MCF 10A (cell line): ENCODE measurements at regions not wholly inside any gene's neighbourhood (a gene's known extent, or its start where the extent isn't known, plus 50 kb on each side); places are given as distances from the start of the nearest gene placed in this dataset.

Source experiments
- BruUV-seq: library from RNA; stranded (reverse); fragments of 400-500 nt; replicated peaks from 2 replicates; lab custom pipeline; 2021; lab: Mats Ljungman, UMichigan
- CTCF ChIA-PET: fragments of 300-600 bp; sonication (Branson Sonifier 250); formaldehyde crosslinking; extraction: SDS; loops from one replicate; lab custom pipeline; 2021; ENCODE audit warnings: antibody characterized with exemption, inconsistent platforms; lab: Yijun Ruan, JAX
- POLR2A ChIA-PET: fragments of 300-600, 350-650 bp; sonication (Branson Sonifier 250); formaldehyde crosslinking; extraction: SDS; loops from one replicate; lab custom pipeline; 2020; ENCODE audit warnings: antibody characterized with exemption, inconsistent platforms; lab: Yijun Ruan, JAX
- DNase-seq: peaks from one replicate; pipeline ENCODE4 v3.0.0-alpha.2; 2018; ENCODE audit not compliant: unreplicated experiment
- H3K27ac Mint-ChIP-seq: one replicate; pipeline ENCODE4 v1.8.0; 2022; ENCODE audit warnings: mild to moderate bottlenecking, low read depth, mixed read lengths; ENCODE audit not compliant: unreplicated experiment
- H3K27me3 Mint-ChIP-seq: one replicate; pipeline ENCODE4 v1.8.0; 2022; ENCODE audit warnings: mixed read lengths; ENCODE audit not compliant: insufficient read depth, unreplicated experiment
- H3K36me3 Mint-ChIP-seq: one replicate; pipeline ENCODE4 v1.8.0; 2022; ENCODE audit warnings: mild to moderate bottlenecking, moderate library complexity, mixed read lengths; ENCODE audit not compliant: insufficient read depth, unreplicated experiment
- H3K4me1 Mint-ChIP-seq: one replicate; pipeline ENCODE4 v1.8.0; 2022; ENCODE audit warnings: mixed read lengths; ENCODE audit not compliant: insufficient read depth, unreplicated experiment
- H3K4me3 Mint-ChIP-seq: one replicate; pipeline ENCODE4 v1.8.0; 2022; ENCODE audit warnings: mild to moderate bottlenecking, moderate library complexity, mixed read lengths; ENCODE audit not compliant: unreplicated experiment
- H3K9me3 Mint-ChIP-seq: one replicate; pipeline ENCODE4 v1.8.0; 2022; ENCODE audit warnings: mixed read lengths; ENCODE audit not compliant: unreplicated experiment
- CTCF ChIP-seq: fragments of 200-600 bp; IDR thresholded peaks from one replicate; pipeline ENCODE4 v1.8.0; 2022; ENCODE audit warnings: antibody characterized with exemption, mild to moderate bottlenecking; ENCODE audit not compliant: unreplicated experiment
- intact Hi-C: fragments of 100-400 bp; cut with micrococcal nuclease; formaldehyde crosslinking; loops from 2 replicates; pipeline ENCODE4 v1.14.1; 2022

- intact Hi-C loops = no loop called here
- no TSS peak for BruUV-seq
Measured at GRCh38 chr5:35374584-35374983, 144.3 kb upstream of the PRLR start.

GRCh38 chr5:35373249-35373648, 143.0 kb upstream of the PRLR start:
- CTCF ChIA-PET = interaction anchor here (1.0 kb wide), 1 partner anchor 7 kb away, joined by 4 read pairs; no protein-coding TSS in a partner anchor
- intact Hi-C loops = no loop called here

More at GRCh38 chr5:35374584-35374983, 144.3 kb upstream of the PRLR start:
- Mint-ChIP-seq H3K4me1 (no peaks in the 10 kb centered on the region), H3K27ac (no peak overlapping the region), H3K9me3 (no peaks in the 10 kb centered on the region), H3K27me3 (no peaks in the 10 kb centered on the region), H3K36me3 (no peaks in the 10 kb centered on the region), H3K4me3 (no peak overlapping the region)
- TF ChIP-seq CTCF = no peak
- no peak for DNase-seq
- ChIA-PET CTCF (interaction anchor here (0.6 to 1.0 kb wide), 4 partner anchors 9 to 873 kb away, joined by 3 to 4 read pairs (median 4); no protein-coding TSS in a partner anchor), POLR2A (no interaction called here)

GRCh38 chr5:35372482-35372881, 142.2 kb upstream of the PRLR start:
- DNase-seq = no peak
- intact Hi-C loops = no loop called here
- CTCF ChIA-PET = interaction anchor here (0.7 kb wide), 3 partner anchors 283 to 595 kb away, joined by 3 read pairs; no protein-coding TSS in a partner anchor
- TF ChIP-seq CTCF = no peak
- no peaks in the 10 kb centered on the region for H3K27me3 Mint-ChIP-seq
- no peak overlapping the region for H3K4me3 Mint-ChIP-seq
- H3K27ac Mint-ChIP-seq = no peak overlapping the region
- no peaks in the 10 kb centered on the region for H3K36me3 Mint-ChIP-seq
- POLR2A ChIA-PET = no interaction called here
- BruUV-seq = no TSS peak
- H3K9me3 Mint-ChIP-seq = no peaks in the 10 kb centered on the region
- no peaks in the 10 kb centered on the region for H3K4me1 Mint-ChIP-seq

More at GRCh38 chr5:35373249-35373648, 143.0 kb upstream of the PRLR start:
- TF ChIP-seq CTCF = no peak
- Mint-ChIP-seq H3K4me3 (no peak overlapping the region), H3K4me1 (no peaks in the 10 kb centered on the region), H3K27me3 (no peaks in the 10 kb centered on the region), H3K36me3 (no peaks in the 10 kb centered on the region), H3K27ac (no peak overlapping the region), H3K9me3 (no peaks in the 10 kb centered on the region)
- POLR2A ChIA-PET = no interaction called here
- no peak for DNase-seq
- BruUV-seq = no TSS peak

- intact Hi-C loops = no loop called here
- TF ChIP-seq CTCF = no peak
- H3K27ac Mint-ChIP-seq = no peak overlapping the region
- H3K4me3 Mint-ChIP-seq = no peak overlapping the region
- CTCF ChIA-PET = interaction anchor here (0.7 kb wide), 3 partner anchors 283 to 595 kb away, joined by 3 read pairs; no protein-coding TSS in a partner anchor
- peak; percentile 5 for DNase-seq
- no peaks in the 10 kb centered on the region for H3K9me3 Mint-ChIP-seq
- no peaks in the 10 kb centered on the region for H3K27me3 Mint-ChIP-seq
- POLR2A ChIA-PET = no interaction called here
- no peaks in the 10 kb centered on the region for H3K36me3 Mint-ChIP-seq
- no TSS peak for BruUV-seq
- no peaks in the 10 kb centered on the region for H3K4me1 Mint-ChIP-seq
Measured at GRCh38 chr5:35371951-35372426, 141.7 kb upstream of the PRLR start.
